NCI-H526 (cell line): ENCODE measurements at regions not wholly inside any gene's neighbourhood (a gene's known extent, or its start where the extent isn't known, plus 50 kb on each side); places are given as distances from the start of the nearest gene placed in this dataset.
"Not testable (repeated sequence)": the region's sequence is repeated elsewhere in the genome, so short reads cannot be mapped to it uniquely, and the experiment has no call there.

ENCODE experiments used
- DNase-seq, 2 experiments: peaks; one replicate each; lab custom pipeline; 2025; lab: John Stamatoyannopoulos, UW

DNA sequence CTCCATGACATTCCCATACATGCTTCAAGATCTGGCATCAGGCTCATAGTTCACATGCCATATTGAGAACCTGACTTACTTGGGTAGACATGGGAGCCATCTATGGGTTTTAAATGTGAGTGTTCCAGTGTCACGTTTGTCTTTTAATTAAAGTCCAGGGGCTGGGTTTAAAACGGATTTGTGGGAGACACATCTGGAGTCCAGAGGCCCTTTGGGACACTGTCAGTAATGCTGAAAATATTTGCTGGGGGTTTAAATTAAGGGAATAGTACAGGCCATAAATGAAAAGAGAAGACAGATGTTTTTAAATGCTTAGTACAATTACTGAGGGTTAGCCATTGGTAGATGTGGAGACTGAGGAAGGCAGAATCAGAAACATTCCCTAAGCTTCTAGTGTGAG, 478.0 kb downstream of the PID1 start:
- no peak for DNase-seq

DNA sequence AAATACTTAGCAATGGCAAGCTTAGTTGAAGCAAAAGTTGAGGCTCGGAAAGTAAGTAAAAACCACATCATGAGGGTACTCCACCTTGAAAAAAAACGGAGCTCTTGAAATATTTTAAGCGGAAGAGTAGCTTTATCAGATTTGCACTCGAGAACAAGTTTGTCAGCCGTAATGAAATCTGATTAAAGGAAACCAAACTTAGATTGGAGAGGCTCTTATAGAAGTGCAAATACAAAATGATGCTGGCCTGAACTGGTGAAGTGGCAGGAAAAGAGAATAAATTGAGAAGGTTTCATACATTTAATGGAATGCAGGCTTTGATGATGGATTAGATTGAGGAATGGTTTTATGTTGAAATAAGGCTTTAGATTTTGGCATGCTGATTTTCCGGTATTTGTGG, 484.2 kb downstream of the PID1 start:
- DNase-seq = no peak

DNA sequence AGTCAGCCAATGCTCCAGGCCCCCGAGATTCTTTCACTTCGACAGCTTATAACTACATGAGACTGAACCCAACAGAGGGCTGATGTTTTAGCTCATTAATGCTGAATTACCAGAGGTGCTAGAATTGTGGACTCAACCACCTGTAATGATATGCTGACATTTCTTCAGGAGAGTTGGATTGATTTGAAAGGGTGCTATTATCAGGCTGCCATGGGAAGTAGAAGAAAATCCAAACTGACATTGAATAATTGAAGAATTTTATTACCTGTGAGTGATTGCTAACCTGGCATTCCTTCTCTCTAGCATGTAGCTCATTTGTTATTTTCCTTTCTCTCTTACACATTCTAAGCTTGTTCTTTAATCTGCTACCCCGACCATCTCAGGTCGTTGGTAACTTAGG, 488.8 kb downstream of the PID1 start:
- DNase-seq = no peak

DNA sequence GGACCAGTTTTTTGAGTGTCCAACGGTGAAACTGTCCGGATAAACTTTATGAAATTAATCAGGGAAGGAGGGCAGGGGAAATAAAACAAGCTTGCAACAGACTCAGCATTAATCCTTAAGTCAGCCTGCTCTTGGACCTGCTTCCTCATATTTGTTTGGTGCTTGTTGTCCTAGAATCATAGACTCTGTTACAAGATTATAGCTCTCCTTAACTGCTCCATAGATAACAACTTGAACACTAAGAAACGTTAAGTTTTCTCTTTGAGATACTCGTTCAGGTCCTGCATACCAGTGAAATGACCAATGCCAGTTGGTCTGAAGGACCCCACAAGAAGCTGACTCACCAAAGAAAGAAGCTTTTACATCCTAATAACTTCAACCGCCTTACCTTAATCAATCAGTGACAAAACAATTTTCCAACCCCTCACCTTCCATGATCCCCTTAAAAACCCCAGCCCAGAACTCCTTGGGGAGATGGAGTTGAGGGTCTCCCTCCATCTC, 493.2 kb downstream of the PID1 start:
- no peak for DNase-seq

DNA sequence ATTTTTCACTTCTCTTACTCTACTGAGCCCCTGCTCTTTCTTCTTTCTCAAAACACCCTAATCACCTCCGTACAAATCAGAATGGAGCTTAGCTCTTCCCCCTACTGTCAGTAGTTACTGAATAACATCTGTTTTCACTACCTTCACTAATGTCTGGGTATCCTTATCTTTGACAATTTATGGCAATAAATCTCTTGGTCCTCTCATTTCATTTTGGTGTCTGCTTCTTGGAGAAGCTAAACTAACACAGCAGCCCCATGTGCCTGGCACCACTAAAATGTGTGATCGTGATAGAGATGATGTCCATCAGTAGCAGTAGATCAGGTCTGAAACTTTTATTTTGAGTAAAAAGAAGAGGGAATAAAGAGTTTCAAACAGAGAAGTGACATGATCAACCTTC, 496.5 kb downstream of the PID1 start:
- DNase-seq = no peak

DNA sequence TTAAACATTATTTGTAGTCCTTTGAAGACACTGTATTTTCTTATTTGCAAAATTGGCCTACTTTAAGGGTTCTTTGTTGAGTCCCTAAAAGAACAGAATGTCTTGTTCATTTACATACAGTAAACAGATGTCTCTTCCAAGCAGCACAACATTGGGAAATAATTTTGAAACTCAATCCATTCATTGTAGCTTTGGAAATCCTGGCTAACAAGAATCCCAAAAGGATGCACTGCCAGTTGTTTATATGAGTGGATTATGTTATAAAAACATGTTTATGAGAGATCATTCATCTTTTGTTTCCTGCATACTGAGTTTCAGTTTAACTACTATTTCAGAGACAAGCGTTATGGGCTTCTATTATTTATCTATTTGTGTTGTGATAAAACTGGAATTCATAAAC, 499.3 kb downstream of the PID1 start:
- no peak for DNase-seq

DNA sequence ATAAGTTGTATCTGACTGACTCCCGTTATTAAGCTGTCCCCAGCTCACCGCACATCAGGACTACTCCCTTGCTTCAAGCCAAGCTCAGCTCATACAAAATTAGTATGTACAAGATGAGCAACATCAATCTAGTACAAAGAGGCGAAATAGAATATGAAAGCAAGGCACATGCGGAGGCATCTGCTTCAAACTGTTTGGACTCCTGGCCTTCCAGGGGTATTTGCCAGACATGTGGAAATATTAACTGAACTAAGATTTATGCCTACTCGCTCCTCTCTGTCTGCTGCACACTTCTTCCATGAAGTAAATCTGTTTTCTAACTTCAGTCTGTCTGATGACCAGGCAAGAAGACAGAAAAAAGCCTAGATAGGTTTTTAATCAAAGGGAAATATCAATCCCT, 499.8 kb downstream of the PID1 start:
- DNase-seq = no peak

DNA sequence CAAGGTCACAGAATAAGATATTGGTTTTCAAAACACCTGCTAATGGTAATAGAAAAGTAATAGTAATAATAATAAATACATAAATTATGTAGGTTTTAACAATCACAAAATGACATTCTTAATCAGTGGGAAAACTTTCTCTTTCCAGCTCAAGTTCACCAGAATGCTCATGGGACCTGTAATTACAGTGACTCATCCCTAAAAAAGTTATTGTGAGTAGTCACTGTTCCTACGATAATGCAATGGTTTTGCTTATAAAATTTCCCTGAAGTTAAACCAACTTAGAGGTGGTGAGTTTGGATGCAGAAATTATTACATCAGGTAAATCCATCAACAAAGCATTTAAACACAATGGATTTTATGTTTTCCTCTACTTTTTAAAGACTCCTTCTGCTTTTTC, 502.3 kb downstream of the PID1 start:
- DNase-seq = no peak

DNA sequence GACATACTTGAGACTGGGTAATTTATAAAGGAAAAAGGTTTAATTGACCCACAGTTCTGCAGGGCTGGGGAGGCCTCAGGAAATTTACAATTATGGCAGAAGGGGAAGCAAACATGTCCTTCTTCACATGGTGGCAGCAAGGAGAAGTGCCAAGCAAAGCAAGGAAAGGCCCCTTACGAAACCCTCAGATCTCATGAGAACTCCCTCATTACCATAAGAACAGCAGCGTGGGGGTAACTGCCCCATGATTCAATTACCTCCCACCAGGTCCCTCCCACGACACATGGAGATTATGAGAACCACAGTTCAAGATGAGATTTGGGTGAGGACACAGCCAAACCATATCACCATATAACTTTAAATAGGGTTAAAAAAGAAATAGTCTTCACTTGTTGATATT, 502.9 kb downstream of the PID1 start:
- not testable (repeated sequence) for DNase-seq

DNA sequence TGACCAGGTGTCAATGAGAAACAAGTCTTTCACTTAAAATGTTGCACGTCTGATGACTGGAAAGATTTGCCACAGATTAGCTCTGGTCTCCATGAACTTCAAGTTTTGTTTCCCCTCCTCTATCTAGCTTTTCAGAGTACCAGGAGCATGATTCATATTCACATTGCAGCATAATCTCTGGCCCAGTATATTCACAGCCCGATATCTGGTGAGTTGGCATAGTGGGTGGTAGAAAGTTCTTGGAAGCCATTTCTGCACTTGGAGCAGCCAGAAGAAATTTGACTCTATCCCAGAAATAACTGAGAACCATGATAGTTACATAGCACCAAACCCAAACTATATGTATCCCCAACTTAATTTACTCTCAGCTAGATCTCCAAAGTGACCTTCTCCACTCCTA, 503.9 kb downstream of the PID1 start:
- no peak for DNase-seq

DNA sequence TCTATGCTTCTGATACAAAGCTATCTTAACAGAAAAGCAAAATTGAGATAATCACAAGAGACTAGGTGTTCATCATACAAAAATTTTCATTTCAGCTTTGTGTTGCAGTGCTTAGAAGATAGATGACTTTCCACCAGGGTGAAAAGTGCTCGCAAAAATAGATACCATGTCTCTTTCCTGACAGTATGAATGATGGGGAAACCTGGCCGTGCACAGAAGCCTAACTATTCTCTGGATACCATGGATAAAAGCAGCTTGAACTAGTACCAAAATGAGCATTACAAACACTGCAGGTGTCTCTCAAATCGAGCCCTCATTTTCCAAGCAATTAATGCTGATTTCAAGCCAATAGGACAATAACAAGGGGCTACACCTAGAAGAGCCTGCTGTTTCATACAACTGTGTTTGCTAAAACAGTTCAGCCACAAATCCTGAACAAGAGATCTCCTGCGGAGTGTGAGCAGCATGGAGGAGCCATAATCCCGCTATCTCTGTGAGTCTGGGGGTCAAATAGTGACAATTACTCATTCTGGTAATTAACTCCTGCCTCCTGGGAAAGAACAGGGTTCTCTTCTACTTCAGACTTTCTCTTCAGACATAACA, 507.6 kb downstream of the PID1 start:
- DNase-seq = no peak

DNA sequence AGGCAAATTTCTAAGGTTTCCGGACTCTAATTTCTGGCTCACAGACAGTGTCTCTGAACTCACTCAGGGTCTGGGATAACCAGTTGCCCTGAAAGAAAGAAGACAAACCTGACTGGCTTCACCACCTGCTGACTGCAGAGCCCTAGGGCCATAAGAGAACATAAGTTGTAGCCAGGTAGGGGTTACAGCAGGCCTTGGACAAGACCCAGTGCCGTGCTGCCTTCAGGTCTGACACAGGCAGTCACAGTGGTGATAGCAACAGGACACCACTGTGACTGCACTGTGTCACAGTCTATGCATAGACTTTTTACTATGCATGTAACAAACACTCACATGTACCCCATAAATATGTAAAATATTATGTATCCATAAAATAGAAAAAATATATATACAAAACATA, 508.5 kb downstream of the PID1 start:
- DNase-seq = no peak

DNA sequence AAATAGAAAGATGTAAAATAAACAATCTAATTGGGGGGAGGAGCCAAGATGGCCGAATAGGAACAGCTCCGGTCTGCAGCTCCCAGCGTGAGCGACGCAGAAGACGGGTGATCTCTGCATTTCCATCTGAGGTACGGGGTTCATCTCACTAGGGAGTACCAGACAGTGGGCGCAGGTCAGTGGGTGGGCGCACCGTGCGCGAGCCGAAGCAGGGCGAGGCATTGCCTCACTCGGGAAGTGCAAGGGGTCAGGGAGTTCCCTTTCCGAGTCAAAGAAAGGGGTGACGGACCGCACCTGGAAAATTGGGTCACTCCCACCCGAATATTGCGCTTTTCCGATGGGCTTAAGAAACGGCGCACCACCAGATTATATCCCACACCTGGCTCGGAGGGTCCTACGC, 515.4 kb downstream of the PID1 start:
- not testable (repeated sequence) for DNase-seq

DNA sequence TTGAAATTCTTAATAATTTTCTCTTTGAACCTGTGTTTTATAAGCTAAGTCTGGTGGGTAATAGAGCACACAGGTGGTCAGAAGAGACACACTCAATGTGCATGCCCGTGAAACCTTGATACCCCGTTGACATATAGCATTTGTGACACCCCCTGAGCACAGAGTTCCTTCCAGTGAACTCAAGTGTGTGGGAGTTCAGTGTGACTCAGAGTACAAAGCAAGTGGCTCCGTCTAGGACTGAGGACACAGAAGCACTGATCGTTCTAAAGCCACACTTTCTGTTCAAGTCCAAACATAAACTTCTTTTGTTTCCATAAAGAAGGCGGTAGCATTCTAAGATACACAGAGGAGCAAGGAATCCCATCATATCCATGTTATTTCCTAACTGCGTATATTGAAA, 523.6 kb downstream of the PID1 start:
- no peak for DNase-seq

DNA sequence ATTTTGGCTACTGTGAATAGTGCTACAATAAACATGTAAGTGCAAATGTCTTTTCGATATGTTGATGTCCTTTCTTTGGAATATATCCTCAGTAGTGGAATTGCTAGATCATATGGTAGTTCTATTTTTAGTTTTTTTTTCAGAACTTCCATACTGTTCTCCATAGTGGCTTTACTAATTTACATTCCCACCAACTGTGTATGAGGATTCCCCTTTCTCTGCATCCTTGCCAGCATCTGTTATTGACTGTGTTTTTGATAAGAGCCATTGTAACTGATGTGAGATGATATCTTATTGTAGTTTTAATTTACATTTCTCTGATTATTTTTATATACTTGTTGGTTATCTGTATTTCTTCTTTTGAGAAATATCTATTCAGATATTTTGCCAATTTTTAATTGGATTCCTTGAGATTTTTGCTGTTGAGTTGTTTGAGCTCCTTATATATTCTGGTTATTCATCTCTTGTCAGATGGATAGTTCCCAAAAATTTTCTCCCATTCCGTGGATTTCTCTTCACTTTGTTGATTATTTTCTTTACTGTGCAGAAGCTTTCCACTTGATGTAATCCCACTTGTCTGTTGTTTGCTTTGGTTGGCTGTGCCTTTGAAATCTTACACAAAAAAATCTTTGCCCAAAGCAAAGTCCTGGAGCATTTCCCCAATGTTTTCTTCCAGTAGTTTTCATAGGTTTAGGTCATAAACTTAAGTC, 532.3 kb downstream of the PID1 start:
- DNase-seq = no peak

DNA sequence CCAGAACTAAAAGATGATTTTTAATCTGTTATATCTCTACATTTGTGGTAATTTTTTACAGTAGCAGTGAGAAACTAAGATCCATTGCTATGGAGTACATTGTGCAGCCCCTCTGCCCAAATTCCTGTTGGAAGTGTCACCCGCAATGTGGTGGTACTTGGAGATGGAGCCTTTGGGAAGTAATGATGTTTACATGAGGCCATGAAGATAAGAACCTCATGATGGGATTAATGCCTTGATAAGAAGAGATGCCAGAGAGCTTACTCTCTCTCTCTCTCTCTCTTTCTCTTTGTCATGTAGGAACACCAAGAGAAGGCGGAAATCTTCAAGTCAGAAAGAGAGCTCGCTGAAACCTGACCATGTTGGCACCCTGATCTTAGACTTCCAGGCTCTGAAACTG, 535.4 kb downstream of the PID1 start:
- no peak for DNase-seq

DNA sequence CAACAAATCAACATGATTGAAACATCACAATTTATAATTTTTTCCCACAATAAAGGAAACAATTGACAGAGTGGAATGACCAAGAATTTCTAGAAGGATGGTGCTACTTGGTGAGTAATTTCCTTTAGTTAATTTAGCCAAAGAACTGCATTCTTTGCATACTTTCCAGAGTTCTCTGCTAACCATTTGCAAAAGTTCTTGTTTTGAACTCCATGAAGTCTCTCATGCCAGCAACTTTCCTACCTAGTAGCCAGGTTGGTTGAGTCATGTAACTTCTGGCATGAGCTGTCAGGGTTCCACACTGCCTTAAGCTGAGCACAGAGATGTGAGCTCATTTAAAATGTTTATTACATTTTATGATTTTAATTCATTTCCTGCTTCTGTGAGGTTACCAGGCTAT, 539.6 kb downstream of the PID1 start:
- DNase-seq = no peak

DNA sequence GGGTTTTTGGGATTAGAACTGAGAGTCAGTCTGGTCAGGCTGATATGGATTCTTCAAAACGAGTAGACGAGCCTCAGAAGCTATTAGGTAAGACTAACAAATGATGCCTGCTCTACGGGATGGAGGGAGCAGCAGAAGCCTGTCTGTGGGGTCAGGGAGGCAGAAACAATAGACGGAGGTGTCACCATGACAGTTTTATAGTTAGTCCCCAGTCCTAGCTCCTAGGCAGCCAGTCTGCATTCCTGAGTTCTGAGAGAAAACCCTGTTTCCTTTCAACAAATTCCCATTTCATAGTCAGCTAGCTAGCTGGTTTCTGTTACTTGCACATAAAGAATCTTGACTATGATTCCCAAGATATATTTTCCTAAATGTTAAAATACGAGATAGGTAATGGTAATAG, 542.1 kb downstream of the PID1 start:
- DNase-seq = no peak

DNA sequence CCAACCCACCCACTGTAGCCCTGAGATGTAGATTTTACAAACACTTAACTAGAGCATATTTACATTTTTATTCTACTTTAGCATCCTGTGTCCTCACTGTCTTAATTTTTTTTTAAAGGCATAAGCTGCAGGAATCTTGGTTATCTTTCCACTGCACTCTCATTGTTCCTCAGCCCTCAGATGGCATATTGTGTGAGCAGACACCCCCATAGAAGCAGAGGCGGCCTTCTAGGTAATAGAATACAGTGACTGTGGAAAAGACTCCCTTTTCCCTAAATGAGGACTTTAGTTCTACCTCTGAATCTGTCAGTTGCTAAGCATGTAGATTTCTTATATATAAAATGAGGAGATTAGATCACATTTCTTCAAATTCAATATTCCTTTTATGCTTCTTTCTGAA, 543.5 kb upstream of the SPHKAP start:
- DNase-seq = no peak

DNA sequence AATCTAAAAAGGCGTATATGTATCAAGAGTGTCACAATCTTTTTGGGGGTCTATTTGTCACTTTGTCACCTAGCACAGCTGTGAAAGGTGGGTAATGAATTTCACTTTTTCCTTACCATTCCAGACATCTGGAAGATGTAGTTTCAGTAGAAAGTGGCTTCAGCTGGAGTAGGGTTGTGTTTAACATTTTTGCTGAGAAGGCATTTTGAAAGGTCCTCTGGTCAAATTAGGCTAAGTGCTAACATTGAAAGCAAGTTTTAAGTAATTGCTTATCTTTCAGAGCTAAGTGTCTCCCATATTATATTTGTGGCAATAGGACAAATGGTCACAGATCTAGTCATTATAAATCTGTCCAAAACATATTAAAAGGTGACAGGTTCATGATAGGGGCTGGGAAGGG, 542.1 kb upstream of the SPHKAP start:
- DNase-seq = no peak

DNA sequence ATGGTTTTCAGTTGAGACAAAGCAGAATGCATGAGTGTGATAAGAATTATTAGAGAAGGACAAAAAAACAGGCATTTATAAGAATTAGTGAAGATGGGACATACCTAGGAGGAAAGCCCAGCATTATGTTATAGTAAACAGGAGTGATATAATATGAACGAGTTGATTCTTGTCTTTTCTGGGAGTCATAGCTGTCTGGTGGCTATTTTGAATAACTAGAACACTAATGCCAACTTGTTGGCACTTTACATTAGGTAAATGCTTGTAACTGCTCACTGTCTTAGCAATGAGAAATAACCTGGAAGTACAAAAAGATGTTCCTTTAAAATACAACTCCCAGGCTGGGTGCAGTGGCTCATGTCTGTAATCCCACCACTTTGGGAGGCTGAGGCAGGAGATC, 540.8 kb upstream of the SPHKAP start:
- DNase-seq = no peak

DNA sequence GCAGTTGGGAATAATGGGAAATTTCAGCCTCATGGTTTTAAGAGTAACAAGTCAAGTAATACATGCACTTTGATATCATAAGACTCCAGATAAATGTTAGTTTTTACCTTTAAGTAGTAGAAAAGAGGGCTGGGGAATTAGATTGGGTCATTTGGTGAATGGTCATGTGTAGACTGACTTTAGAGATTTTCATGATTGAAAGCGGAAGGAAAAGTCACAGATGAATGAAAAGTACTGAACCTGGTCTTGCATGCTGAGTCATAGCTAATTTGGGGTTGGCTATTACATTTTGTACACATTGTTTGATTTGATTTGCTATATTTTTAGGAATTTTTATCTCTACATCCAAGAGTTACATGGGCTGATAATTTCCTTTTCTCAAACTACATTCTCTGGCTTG, 539.4 kb upstream of the SPHKAP start:
- no peak for DNase-seq

DNA sequence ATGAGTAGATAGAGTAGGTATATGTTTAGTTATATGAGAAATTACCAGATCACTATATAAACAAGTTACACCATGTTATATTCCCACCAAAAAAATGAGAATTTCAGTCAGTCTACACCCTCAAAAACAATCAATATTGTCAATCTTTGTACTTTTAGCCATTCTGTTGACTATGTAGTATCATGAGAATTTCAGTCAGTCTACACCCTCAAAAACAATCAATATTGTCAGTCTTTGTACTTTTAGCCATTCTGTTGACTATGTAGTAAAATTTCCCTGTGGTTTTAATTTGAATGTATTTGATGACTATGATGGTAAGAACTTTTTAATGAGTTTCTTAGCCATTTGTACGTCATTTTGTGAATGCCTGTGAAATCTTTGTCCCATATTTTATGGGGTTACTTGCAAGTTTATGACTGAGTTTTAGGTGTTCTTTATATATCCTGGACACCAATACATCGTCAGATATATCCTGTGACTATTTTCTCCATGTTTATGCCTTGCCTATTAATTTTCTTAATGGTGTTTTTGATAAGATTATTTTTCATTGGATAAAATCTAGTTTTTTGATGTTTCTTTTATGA, 528.4 kb upstream of the SPHKAP start:
- DNase-seq = no peak

DNA sequence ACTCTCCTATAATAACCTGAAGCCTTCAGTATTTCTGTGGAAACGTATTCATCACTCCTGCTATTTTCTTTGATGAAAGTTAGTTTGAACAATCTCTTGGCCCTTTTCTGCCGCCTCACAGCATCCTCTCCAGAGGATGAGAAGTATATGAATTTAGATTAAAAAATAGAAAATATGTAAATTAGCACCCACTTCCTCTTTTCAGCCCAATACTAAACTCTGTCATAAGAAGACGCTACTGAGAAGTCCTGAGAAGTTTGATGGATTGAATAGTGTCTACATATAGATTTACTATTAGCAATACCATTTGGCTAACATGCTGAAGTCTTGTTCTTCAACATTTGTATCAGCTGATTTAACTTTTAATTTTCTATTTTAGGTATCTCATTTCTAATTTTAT, 526.4 kb upstream of the SPHKAP start:
- DNase-seq = no peak
